GM21526 (cell line): ENCODE measurements at regions not wholly inside any gene's neighbourhood (a gene's known extent, or its start where the extent isn't known, plus 50 kb on each side); places are given as distances from the start of the nearest gene placed in this dataset.

ENCODE experiments used
- ATAC-seq: cut with Tn5 transposase; IDR thresholded peaks from one replicate; pipeline ENCODE4 v1.9.1; 2021; ENCODE audit warnings: moderate library complexity; ENCODE audit not compliant: unreplicated experiment, low FRiP score

GRCh38 chr12:25853316-25854095 is 105.0 kb upstream of the RASSF8 start:
- ATAC-seq, result no peak

DNA sequence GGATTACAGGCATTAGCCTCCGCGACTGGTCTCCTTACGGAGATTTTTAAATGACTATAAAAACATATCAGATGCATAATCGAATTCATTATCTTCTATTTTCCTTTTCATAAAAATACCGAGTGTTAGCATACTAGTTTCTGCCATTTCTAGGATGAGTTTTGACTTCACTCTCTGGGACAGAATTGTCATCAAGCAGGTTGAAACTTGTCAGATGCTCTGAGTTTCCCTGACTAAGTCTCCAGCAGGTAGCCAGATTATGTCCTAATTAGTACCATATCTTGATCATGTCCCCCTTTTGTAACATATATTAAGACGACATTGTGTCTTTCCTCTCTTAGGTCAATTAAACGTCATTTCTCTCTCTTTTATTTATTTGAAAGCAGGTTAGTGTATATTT is 103.5 kb upstream of the RASSF8 start:
- ATAC-seq, result no peak

DNA sequence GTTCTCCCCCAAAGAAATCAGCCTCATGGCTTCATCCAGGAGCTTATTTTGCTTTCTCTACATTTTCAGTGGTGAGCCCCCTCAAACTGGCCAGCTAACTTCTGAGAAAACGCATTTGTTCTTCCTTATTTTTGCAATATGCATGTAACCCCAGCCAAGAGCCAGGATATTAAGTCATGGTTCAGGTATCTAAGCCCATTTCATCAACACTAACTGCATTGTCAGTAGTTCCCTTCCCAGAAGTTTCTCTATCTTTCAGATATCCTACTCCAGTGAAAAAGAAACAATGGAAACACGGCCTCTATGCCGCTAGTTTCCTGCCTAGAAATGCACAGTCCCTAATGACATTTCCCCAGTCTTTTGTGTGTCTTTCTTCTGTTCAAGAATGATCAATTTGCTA is 102.8 kb upstream of the RASSF8 start:
- no peak for ATAC-seq

DNA sequence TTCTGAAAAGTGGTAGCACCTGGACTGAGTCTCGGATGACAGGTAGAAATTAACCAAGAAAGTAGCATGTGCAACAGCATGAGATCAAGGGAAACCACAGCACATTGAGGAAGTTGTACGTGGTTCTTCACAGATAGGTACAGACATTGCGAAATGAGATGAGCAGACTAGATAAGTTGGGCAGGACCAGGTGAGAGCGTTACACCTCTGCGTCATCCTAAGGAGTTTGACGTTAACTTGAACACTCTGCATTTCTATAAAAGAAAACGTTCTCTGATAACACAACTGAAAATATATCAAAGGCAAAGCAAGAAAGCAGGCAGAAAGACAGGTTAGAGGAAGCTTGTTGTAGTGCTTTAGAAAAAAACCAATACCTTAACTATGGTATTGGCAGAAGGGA is 98.5 kb upstream of the RASSF8 start:
- ATAC-seq, result no peak

DNA sequence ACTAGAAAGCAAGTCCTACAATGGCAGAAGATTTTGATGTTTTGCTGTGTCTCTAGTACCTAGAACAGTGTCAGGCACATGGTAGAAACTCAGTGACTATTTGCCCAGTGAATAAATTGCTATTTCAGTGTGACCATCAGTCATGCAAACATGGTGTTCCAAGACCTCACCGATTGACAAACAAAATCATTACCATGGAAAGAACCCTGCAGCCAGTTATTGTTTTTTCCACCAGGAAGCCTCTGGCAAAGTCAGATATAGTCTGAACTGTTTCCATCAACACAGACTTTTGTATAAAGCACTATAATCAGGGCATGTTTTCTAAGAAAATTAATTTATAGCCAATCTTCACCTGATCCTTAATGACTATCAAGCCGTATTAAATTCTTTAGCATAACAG is 97.3 kb upstream of the RASSF8 start:
- no peak for ATAC-seq

- no peak for ATAC-seq
Measured at GRCh38 chr12:25864306-25865276, 93.9 kb upstream of the RASSF8 start.

DNA sequence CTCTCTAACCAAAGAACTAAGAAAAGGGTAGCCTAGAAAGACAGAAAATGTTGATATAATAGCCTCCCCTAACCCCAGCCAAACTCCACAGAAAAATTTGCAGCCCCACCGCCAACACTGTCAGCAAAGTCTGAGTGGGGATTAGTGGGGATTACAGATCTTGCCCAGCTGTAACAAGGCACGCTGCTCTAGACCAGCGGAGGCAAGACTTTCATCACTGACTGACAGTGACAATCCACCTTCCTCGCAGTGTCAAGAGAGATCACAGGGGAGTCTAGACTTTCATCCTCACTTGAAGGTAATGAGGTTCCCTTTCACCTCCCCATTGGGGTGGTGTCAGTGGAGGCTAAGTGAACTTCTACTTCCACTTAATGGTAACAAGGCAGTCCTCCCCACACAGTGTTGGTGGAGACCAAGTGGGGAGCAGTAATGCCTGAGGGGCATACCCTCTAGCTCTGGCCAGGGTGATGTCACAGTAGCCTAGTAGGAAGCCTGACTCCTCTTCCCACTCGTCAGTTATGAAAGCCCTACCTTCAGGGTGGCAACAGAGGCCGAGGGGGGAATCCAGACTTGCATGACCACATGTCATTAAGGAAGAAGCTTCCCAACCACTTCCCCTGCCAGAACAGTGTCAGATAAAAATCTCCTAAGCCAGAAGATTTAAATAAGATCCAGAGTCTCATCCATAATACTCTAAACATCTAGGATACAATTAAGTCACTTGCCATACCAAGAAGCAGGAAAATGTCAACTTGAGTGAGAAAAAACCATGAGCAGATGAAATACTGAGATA is 91.7 kb upstream of the RASSF8 start:
- no peak for ATAC-seq

- no peak for ATAC-seq
Measured at GRCh38 chr12:25868193-25868592, 90.3 kb upstream of the RASSF8 start.

GRCh38 chr12:25872137-25872536 is 86.3 kb upstream of the RASSF8 start:
- no peak for ATAC-seq

DNA sequence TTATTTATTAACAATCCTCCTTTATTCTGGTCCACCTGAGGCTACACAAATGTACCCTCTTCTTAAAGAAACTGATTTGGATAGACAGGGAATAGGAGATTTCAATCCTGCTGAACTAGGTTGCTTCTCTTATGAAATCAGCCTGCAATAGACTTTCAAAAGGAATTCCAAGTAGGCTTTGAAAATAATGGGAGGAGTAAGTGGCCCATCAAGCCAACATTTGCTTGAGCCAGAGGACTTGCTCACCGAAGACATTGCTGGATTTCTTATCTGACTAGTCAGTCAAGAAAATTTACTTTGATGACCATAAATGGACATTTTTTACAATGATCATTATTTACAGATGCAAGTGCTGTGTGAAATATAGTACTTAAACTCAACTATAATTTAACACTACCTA is 82.8 kb upstream of the RASSF8 start:
- ATAC-seq, result no peak

GRCh38 chr12:25876383-25877045 is 82.0 kb upstream of the RASSF8 start:
- no peak for ATAC-seq

DNA sequence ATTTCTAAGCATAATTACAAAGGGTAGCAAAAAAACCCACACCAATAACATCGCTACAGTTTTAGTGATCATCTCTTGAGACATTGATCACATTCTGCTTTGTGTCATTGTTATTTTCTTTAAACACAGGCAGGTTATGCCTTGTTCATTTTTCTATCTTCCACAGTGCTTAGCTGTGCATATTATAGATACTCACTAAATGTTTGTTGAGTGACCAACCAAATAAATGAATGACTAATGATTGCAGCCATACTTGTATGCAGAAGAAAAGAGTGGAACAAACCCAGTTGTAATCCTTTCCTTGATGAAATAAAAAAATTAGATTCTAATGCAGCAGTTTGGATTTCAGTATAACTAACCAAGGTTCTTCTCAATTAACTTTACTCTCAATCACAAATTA is 81.0 kb upstream of the RASSF8 start:
- no peak for ATAC-seq

DNA sequence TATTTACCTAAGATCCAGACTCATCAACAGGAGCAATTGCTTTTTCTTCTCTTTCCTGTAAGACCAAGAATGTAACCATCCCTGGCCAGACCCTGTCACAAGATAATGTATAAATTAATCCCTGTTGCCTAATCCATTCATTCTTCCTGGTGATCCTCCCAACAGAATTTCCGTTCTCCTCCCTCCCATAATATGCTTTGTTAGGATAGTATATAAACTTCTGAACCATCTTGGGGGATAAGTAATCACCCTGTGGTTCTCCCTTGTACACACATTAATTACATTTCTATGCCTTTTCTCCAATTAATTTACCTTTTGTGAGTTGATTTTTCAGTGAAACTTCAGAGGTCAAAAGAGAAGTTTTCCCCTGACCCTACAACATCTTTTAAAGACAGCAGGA is 76.2 kb upstream of the RASSF8 start:
- no peak for ATAC-seq

DNA sequence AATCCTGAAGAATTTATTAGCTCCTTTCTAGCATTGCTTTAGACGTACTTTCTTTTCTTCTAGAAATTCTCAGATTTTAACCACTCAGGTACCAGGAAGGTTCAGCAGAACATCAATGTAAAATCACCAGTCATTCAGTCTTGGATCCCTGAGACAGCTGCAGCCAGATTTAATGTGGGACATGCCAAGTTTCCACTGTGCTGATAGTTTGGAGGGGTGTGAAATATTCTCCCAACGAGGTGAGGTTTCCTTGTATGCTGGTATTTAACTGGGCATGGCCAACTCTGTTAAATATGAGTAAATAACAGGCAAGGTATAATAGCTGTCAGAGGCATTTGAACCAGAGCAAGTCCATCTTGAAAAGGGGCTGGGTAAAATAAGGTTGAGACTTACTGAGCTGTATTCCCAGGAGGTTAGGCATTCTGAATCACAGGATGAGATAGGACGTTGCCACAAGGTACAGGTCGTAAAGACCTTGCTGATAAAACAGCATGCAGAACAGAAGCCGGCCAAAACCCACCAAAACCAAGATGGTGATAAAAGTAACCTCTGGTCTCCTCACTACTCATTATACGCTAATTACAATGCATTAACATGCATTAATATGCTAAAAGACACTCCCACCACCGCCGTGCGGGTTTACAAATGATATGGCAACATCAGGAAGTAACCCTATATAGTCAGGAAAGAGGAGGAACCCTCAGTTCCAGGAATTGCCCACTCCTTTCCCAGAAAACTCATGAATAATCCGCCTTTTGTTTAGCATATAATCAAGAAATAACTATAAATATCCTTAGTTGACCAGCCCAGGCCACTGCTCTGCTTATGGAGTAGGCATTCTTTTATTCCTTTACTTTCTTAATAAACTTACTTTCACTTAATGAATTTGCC is 75.2 kb upstream of the RASSF8 start:
- no peak for ATAC-seq

GRCh38 chr12:25884024-25884919 is 74.2 kb upstream of the RASSF8 start:
- no peak for ATAC-seq

DNA sequence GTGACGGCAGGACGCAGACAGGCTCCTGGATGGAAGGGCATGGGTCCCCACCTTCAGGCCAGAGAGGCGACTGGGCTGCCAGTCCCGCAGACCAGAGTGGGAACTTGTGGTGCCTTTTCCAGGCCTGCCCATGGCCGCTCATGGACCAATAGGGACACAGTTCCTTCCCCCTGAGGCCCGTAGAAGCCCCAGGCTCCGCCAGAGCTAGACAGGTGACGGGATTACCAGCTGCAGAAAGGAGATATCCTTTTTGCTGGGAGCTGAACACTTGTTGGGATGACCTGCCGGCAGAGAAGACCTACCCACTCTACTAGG is 73.6 kb upstream of the RASSF8 start:
- no peak for ATAC-seq

GRCh38 chr12:25886396-25886795 is 72.1 kb upstream of the RASSF8 start:
- ATAC-seq, result no peak

DNA sequence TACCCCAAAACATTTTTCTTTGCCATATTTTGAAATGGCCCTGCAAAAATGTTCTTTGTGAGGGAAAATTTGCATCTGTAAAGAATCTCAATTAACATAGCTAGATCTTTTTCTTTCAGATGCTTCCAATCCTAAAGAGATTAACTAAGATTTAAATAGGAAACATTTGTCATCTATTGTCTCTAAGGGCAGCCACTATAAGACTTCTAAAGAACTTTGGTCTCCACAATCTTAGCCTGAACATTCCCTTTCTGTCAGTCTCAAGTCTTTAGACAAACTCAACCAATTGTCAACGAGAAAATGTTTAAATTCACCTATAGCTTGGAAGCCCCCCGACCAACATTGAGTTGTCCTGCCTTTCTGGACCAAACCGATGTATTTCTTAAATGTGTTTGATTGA is 71.1 kb upstream of the RASSF8 start:
- ATAC-seq, result no peak

GRCh38 chr12:25889185-25889584 is 69.3 kb upstream of the RASSF8 start:
- ATAC-seq, result no peak
